HG03342 (cell line): ENCODE measurements at regions not wholly inside any gene's neighbourhood (a gene's known extent, or its start where the extent isn't known, plus 50 kb on each side); places are given as distances from the start of the nearest gene placed in this dataset.
A peak's percentile ranks its signal among the peaks of the same experiment; 100 is the strongest.
"Not testable (repeated sequence)": the region's sequence is repeated elsewhere in the genome, so short reads cannot be mapped to it uniquely, and the experiment has no call there.

Source experiments
- ATAC-seq: cut with Tn5 transposase; IDR thresholded peaks from one replicate; pipeline ENCODE4 v1.9.1; 2021; ENCODE audit warnings: mild to moderate bottlenecking, moderate library complexity; ENCODE audit not compliant: unreplicated experiment

DNA sequence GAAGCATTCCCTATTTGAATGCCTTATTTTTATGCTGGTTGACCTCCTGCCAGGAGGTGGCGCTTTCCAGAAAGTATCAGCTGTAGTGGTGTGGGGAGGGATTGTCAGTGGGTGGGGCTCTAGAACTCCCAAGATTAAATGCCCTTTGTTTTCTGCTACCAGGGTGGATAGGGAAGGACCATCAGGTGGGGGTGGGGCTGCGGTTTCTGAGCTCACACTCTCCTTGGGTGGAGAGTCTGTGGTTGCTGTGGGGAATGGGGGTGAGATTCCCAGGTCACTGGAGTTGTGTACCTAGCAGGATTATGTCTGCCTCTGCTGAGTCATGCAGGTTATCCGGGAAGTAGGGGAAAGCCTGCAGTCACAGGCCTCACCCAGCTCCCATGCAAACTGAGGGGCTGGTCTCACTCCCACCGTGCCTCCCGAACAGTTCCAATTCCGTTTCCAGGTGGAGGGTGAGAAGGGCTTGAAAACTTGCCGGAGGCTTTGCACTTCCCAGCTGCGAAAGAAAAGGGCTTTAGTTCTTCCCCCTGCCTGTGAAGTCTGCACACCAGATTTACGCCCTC is 68.3 kb downstream of the ALG10B start:
- ATAC-seq: no peak

DNA sequence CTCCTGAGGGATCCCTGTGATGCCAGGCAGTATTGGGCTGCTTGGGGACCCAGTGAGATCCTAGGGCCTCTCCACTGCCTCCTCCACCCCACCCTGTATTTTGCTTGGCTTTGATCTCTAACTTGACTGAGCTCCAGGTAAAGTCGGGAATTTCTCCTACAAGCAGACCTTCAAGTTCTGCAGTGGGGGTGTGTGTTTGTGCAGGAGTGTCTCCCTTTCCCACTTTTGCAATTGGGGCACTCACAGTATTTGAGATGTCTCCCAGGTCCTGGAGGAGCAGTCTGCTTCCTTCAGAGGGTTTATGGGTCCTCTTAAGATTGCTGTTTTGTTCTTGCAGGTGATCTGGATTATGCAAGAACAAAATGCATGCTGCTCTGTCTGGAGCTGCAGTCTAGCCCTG is 68.9 kb downstream of the ALG10B start:
- no peak for ATAC-seq

DNA sequence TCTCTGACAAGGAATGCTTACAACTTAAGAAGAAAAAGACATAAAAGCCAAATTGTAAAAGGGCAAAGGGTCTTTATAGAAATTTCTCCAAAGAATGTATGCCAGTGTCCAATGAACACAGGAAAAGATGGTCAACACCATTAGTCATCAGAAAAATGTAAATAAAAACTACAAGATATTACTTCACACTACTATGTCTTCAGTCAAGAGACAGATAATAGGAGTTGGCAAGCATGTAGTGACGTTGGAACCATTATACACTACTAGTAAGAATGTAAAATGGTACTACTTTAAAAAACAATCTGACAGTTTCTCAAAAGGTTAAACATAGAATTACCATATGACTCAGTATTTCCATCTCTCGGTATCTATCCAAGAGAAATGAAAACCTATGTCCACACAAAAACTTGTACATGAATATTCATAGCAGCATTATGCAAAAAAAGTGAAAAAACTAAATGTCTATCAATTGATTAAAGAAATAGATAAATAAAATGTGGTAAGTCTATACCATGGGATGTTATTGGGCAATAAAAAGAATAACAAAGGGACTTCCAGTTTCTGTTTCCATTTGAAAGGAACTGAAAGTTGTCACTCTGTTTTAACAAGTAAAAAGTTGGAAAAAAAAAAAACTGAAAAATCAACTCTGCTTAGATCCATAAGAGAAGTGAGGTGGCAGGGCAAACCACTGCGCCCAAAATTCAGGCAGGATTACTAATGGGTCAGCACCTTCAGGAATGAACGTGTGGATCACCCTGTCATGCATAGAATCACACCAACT is 69.8 kb downstream of the ALG10B start:
- peak; percentile 69 for ATAC-seq

DNA sequence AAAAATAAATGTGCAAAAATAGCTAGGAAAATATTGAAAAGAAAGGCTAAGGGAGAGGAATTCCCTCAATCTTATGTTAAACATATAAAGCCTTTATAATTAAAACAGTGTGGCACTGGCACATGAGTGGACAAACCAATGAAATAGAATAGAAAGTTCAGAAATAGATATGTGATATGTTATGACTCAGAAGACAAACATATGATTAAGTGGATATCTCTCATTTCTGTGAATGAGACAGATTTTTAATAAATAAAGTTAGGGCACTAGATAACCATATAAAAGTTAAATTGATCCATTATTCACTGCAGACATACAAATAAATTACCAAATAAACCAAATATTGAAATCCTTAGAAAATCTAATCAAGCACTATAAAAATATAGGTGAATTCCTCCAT is 73.0 kb downstream of the ALG10B start:
- no peak for ATAC-seq

DNA sequence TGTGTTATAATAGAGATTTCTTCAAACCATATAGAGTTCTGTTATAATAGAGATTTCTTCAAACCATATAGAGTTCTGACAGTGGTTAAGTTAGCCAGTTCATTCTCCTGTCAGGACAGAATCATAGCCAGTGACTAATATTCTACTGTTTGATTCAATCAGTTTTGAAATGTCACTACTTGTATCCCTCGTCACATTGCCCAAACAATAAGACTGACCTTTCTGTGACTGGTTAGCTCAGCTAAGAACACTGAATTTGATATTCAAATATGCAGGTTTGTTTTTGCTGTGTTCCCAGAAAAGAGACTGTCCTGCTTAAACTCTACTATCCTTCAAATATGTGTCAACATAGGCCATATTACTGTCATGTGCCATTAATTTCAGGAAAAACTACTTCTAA is 74.4 kb downstream of the ALG10B start:
- ATAC-seq: no peak

DNA sequence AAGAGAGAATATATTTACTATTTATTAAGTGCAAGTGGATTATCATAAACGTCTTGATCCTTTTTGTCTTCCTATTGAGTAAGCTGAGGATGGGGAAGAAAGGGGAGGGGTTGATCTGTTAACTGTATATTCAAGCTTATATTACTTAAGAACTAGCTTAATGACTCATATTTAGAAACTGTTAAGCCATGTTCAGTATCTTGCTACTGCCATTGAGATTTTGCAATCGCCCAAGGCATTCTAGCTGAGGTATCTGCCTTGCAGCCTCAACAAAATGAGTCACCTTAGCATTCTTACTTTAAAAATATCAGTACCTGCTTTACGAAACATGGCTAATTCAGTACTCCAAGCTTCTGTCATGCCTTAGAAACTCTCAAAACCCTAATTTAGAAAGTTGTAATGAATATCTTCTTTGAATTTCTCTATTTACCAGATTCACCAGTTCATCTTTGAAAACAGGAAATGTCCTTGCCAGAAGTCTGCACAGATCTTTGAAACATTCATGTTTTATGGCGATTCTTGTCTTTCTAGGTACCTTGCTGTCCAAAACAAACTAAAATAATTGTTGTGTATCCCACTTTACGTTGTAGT is 76.1 kb downstream of the ALG10B start:
- no peak for ATAC-seq

DNA sequence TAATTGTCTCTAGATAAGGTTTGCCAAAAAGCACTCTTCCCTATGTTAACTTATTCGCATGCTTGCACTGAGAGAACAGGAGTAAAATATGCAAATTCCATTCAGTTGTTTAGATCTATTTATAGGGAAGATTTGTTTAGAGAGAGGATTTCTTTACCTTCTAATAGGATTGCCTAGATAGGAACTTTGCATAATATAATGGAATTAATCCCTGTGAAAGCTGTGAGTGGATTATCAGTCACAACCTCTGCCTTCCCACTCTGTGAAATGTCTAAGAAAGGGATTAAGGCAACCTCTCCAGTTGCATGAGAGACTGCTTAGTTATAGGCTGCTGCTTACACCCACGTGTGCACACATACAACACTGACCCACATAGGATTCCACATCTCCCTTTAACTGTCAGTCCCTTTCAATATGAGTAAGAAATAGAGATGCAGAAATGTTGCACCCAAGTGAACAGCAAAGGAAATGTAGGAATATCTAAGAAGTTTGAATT is 83.2 kb downstream of the ALG10B start:
- ATAC-seq: no peak

DNA sequence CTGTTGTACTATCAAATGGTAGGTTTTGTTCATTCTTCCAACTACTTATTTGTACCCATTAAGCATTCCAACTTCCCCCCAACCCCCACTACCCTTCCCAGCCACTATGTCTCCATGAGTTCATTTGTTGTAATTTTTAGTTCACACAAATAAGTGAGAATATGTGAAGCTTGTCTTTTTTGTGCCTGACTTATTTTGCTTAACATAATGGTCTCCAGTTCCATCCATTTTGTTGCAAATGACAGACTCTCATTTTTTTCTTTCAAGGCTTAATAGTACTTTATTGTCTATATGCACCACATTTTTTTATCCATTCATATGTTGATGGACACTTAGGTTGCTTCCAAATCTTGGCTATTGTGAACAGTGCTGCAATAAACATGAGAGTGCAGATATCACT is 86.2 kb downstream of the ALG10B start:
- no peak for ATAC-seq

DNA sequence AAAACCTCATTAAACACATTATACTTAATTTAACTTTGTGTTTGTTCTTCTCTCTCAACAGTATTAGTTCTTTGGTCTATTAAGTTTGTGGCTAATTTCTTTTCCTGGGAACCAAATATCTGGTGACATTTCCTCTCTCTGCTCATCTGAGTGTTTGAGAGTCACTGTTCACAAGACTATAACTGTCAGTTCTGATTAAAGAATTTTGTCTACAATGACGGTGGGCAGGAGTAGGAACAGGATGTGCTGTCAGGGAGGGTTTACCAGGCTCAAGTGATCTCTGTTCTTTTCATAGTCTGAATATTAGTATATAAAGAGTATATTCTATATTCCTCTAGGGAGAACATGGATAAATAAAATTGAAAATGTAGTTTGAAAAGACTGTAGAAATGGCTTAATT is 92.9 kb downstream of the ALG10B start:
- no peak for ATAC-seq

DNA sequence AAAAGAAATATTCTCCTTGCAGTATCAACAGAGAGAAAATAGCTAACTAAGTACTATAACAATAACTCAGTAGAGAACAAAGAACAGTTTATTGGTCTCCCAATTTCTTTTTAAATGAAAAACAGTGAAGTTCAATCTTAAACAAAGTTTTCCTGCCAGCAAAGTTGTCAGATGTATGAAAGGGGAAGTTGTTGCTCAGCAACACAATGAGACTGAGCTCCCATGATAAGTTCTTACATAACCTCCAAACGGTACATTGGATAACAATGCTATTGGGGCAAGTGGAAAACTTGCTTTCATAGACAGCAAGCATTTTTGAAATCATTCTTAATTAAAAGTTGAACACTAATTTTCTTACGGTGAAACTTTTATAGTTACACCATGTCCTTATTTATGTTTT is 94.9 kb downstream of the ALG10B start:
- no peak for ATAC-seq

DNA sequence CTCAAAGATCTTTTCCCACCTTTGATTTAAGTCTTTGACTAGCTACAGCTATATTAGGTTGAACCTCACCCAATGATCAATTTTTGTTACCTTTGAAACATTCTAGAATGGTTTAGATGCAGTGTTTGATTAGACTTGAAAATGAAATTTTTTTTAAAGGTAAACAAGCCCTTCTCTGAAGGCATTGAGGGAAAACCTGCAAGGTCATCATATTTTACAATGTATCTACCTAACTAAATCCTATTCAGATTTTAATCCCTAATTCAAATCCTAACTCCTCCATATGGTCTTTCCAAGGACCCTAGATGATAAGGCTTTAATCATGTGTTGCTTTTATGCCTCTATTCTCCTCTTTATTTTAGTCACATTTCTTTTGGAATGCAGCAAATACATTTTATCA is 95.4 kb downstream of the ALG10B start:
- no peak for ATAC-seq

DNA sequence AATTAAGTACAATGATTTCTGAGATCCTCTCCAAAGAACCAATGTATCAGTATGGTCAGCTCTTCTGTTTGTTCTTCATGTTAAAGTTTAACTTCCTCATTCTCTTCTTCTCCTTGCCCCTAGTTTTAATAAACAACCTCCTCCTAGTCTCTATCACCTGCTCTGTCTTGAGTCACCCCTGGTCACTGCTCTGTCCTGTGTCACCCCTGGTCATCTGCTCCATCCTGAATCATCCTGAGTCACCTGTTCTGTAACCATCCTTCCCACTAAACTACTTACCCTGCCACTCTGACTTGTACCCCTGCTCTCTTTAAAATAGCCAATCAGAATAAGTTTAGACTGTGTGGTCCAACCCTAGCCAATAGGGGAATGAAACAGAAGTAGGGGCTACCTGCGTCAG is 100.5 kb downstream of the ALG10B start:
- no peak for ATAC-seq

DNA sequence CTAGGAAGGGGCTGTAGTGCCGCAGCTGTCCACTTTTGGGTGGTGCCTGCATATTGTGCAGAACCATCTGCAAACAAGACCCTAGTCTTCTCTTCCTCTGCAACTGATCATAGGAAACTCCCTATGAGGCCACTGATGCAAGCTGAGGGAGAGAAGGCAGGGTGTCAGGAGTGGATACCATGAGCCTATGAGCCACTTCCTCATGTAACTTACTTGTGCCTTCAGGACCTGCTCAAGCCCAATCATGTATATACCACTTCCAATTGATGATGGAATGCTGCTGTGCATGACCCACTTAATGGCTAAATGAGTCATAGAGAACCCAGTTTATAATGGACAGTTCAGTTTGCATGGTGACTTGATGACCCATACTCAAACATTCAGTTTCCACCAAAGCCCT is 107.9 kb downstream of the ALG10B start:
- ATAC-seq: no peak

DNA sequence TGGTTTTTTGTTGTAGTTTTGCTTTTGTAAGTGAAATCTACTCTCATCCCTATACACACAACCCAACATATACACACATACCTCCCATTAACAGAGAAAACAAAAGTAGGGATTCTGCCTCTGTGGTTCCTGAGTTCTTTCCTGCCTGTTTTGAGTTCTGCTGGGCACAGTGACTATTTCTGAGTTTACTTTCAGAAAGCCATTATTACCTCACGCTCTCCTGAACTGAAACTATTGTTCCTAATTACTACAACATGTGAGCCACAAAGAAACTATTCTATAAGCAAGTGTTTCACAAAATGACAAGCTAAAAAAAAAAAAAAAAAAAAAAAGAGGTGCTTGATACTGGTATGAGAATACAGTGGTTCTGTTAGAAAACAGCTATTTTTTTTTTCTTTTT is 110.9 kb downstream of the ALG10B start:
- no peak for ATAC-seq

DNA sequence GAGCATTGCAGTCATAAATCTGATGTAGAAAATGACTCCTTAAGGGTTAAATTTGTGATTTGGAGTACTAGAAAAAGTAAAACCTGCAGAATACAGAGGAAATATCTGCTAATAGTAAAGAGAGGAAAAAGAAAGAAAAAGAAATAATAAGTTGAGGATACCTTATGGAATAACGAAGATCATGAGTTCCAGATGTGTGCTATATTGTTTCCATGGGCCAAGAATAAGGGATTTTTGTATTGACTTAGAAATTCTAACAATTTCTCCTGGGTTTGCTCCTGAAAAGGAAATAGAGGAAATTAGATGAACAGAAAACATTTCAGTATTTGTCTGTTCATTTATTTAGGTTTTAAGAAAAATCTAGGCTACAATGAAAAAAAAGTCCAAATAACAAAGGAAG is 115.3 kb downstream of the ALG10B start:
- ATAC-seq: no peak

DNA sequence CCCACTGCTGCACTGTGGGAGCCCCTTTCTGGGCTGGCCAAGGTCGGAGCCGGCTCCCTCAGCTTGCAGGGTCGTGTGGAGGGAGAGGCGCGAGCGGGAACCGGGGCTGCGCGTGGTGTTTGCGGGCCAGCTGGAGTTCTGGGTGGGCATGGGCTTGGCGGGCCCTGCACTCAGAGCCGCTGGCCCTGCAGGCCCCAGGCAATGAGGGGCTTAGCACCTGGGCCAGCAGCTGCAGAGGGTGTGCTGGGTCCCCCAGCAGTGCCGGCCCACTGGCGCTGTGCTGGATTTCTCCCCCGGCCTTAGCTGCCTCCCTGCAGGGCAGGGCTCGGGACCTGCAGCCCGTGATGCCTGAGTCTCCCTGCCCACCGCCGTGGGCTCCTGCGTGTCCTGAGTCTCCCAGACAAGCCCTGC is 125.3 kb downstream of the ALG10B start:
- ATAC-seq: not testable (repeated sequence)

DNA sequence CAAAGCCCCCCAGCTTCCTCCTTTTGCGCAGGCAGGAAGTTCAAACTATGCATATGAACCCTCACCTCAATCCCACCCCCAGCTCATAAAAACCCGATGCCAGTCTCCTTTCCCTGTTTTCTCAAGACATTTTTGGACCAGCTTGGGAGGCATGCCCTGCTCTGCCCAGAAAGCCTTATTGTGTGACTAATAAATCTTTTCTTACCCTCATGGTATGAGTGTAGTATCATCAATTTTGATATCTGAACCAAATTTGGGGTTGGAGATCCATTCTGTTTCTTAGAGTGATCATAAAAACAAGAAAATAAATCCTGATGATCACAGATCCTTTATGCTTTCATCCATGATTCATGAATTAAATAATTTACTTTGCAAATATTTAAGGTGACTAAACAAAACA is 128.5 kb downstream of the ALG10B start:
- no peak for ATAC-seq

DNA sequence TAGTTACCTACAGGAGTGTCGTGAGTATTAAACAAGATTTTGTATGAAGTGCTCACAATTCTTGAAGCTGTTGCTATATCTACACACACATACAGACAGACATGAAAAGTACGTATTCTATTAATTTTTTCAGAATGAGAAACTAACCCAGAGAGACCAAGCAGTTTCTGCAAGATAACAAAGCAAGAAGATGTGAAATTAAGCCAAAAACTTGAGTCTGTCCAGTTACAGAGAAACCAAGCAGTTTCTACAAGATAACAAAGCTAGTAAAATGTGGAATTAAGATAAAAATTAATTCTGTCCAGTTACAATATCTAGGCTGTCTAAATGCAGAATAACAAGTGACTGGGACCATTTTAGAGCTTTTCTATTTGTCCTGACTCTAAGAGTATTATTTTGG is 132.4 kb downstream of the ALG10B start:
- ATAC-seq: no peak

DNA sequence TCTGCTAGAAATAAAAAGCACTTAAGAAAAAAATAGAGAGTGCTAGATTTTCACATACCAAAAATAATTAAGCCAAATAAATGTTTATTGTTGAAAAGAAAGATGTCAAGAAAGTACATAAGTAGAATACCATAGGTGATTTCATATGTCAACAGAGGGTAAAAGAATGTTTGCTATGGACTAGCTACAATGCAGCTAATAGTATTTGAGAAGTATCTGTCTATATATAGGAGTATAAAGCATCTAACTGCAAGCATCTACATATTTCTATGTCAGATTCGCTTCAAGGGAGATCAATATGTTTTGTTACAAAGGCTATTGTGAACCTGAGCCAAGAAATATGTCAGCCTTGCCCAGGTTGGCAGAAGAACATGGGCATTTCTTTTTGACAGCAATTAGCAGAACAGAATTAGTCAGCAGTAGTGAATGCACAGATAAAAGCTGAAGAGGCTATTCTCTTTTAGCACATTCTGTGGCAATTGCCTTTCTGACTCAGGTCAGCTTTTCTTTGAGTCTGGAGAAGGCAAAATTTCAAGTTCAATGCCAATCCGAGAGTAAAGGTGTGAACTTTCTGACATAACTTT is 140.1 kb downstream of the ALG10B start:
- no peak for ATAC-seq

DNA sequence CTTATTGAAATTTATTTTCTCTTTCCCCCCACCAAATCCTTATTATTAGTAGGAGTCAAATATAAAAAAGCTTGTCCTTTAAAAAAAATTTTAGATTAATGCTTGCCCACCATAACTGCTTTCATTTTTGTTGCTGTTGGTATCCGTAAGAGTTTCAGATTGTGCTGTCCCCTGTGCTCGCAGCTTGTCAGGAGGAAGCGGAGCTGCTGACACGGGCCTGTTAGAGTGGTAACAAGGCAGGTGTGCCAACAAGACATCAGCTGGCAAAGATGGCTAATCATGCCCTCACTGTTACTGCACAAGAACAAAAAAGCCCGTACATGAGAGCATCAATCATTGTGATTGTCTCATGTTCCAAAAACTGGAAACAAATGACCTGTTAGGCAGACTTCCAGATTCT is 148.4 kb downstream of the ALG10B start:
- no peak for ATAC-seq

DNA sequence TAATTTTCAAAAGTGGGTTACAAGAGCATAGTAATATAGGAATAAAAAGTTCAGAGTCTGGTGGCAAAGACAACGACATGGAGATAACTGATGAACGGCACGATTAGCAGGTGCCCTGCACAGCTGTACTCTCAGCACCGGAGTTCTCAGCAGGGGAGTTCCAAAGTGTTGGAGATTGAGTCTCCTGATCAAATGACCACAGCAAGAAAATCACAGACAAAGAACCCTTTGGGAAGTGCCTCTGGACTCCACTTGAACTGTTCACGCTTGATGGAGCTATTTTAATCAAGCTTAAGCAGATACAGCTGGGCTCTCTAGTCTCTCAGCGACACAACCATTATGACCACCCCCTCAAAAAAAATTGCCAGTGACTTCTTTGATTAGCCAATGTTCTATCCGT is 153.1 kb downstream of the ALG10B start:
- no peak for ATAC-seq
